ENCODE measurements at regions not wholly inside any gene's neighbourhood (a gene's known extent, or its start where the extent isn't known, plus 50 kb on each side); places are given as distances from the start of the nearest gene placed in this dataset.
A peak's percentile ranks its signal among the peaks of the same experiment; 100 is the strongest.

GRCh38 chr12:94722664-94723063 is 72.3 kb upstream of the TMCC3 start:
- Histone ChIP-seq H3K27me3 (no peaks in the 10 kb centered on the region), H3K4me1 (no peaks in the 10 kb centered on the region), H3K27ac (no peak overlapping the region), H3K9me3 (no peaks in the 10 kb centered on the region), H3K36me3 (no peaks in the 10 kb centered on the region), H3K4me3 (no peak overlapping the region)
- peak in 1 of 2 donors; percentile 22 for DNase-seq (ENCODE audit: extremely low spot score in 2 of 2)
- intact Hi-C loops (cut with DNase I) = no loop called here
- TF ChIP-seq POLR2A (IDR thresholded peaks at IDR 0.05) (no peak), CTCF (IDR thresholded peaks at IDR 0.05) (no peak), POLR2AphosphoS5 (IDR thresholded peaks at IDR 0.05; ENCODE audit: insufficient read depth in 1 of 2, low read depth in 1 of 2) (no peak)

- no peak overlapping the region for H3K27ac ChIP-seq
- no peaks in the 10 kb centered on the region for H3K9me3 ChIP-seq
- peak in 1 of 2 donors; percentile 27 for DNase-seq (ENCODE audit: extremely low spot score in 2 of 2)
- no peaks in the 10 kb centered on the region for H3K36me3 ChIP-seq
- intact Hi-C loops (cut with DNase I) = no loop called here
- TF ChIP-seq POLR2A (IDR thresholded peaks at IDR 0.05) (no peak), CTCF (IDR thresholded peaks at IDR 0.05) (no peak), POLR2AphosphoS5 (IDR thresholded peaks at IDR 0.05; ENCODE audit: insufficient read depth in 1 of 2, low read depth in 1 of 2) (no peak)
- H3K4me1 ChIP-seq = peaks cover 5% of the 10 kb centered on the region
- no peak overlapping the region for H3K4me3 ChIP-seq
- no peaks in the 10 kb centered on the region for H3K27me3 ChIP-seq
Measured at GRCh38 chr12:94721173-94721572, 70.8 kb upstream of the TMCC3 start.

GRCh38 chr12:94718114-94718513 is 67.8 kb upstream of the TMCC3 start:
- intact Hi-C loops (cut with DNase I) = no loop called here
- Histone ChIP-seq H3K4me3 (no peak overlapping the region), H3K4me1 (peaks cover 7% of the 10 kb centered on the region), H3K9me3 (no peaks in the 10 kb centered on the region), H3K27me3 (no peaks in the 10 kb centered on the region), H3K36me3 (no peaks in the 10 kb centered on the region), H3K27ac (no peak overlapping the region)
- no peak for TF ChIP-seq POLR2A (IDR thresholded peaks at IDR 0.05)
- TF ChIP-seq CTCF (IDR thresholded peaks at IDR 0.05) = no peak
- no peak for TF ChIP-seq POLR2AphosphoS5 (IDR thresholded peaks at IDR 0.05; ENCODE audit: insufficient read depth in 1 of 2, low read depth in 1 of 2)
- no peak for DNase-seq (ENCODE audit: extremely low spot score in 2 of 2)

- TF ChIP-seq CTCF (IDR thresholded peaks at IDR 0.05) (no peak), POLR2AphosphoS5 (IDR thresholded peaks at IDR 0.05; ENCODE audit: insufficient read depth in 1 of 2, low read depth in 1 of 2) (no peak), POLR2A (IDR thresholded peaks at IDR 0.05) (no peak)
- Histone ChIP-seq H3K36me3 (no peaks in the 10 kb centered on the region), H3K4me3 (no peak overlapping the region), H3K9me3 (no peaks in the 10 kb centered on the region), H3K27ac (no peak overlapping the region), H3K4me1 (peaks cover 7% of the 10 kb centered on the region), H3K27me3 (no peaks in the 10 kb centered on the region)
- intact Hi-C loops (cut with DNase I) = no loop called here
- no peak for DNase-seq (ENCODE audit: extremely low spot score in 2 of 2)
Measured at GRCh38 chr12:94717656-94718055, 67.3 kb upstream of the TMCC3 start.

GRCh38 chr12:94717108-94717507 is 66.8 kb upstream of the TMCC3 start:
- Histone ChIP-seq H3K27ac (no peak overlapping the region), H3K9me3 (no peaks in the 10 kb centered on the region), H3K27me3 (no peaks in the 10 kb centered on the region), H3K4me3 (no peak overlapping the region), H3K36me3 (no peaks in the 10 kb centered on the region), H3K4me1 (peaks cover 7% of the 10 kb centered on the region)
- TF ChIP-seq CTCF (IDR thresholded peaks at IDR 0.05) = no peak
- no peak for TF ChIP-seq POLR2AphosphoS5 (IDR thresholded peaks at IDR 0.05; ENCODE audit: insufficient read depth in 1 of 2, low read depth in 1 of 2)
- TF ChIP-seq POLR2A (IDR thresholded peaks at IDR 0.05) = no peak
- intact Hi-C loops (cut with DNase I) = no loop called here
- peak in 1 of 2 donors; percentile 54 for DNase-seq (ENCODE audit: extremely low spot score in 2 of 2)
